ENCODE measurements at regions not wholly inside any gene's neighbourhood (a gene's known extent, or its start where the extent isn't known, plus 50 kb on each side); places are given as distances from the start of the nearest gene placed in this dataset.

- H3K4me3 ChIP-seq = no peak overlapping the region
- intact Hi-C loops (cut with DNase I, micrococcal nuclease) = no loop called here
- TF ChIP-seq, protein P1, sequence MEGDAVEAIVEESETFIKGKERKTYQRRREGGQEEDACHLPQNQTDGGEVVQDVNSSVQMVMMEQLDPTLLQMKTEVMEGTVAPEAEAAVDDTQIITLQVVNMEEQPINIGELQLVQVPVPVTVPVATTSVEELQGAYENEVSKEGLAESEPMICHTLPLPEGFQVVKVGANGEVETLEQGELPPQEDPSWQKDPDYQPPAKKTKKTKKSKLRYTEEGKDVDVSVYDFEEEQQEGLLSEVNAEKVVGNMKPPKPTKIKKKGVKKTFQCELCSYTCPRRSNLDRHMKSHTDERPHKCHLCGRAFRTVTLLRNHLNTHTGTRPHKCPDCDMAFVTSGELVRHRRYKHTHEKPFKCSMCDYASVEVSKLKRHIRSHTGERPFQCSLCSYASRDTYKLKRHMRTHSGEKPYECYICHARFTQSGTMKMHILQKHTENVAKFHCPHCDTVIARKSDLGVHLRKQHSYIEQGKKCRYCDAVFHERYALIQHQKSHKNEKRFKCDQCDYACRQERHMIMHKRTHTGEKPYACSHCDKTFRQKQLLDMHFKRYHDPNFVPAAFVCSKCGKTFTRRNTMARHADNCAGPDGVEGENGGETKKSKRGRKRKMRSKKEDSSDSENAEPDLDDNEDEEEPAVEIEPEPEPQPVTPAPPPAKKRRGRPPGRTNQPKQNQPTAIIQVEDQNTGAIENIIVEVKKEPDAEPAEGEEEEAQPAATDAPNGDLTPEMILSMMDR (IDR thresholded peaks at IDR 0.05) = no peak
- DNase-seq (peak in 1 of 3 donors; percentile 5), ATAC-seq (no peak)
- no peaks in the 10 kb centered on the region for H3K4me1 ChIP-seq (ENCODE audit: low read depth)
- no peaks in the 10 kb centered on the region for H3K36me3 ChIP-seq (ENCODE audit: low read depth)
- H3K9me3 ChIP-seq = no peaks in the 10 kb centered on the region
These were observed 325.8 kb upstream of the POU3F3 start for GRCh38 chr2:104528101-104528500.

DNA sequence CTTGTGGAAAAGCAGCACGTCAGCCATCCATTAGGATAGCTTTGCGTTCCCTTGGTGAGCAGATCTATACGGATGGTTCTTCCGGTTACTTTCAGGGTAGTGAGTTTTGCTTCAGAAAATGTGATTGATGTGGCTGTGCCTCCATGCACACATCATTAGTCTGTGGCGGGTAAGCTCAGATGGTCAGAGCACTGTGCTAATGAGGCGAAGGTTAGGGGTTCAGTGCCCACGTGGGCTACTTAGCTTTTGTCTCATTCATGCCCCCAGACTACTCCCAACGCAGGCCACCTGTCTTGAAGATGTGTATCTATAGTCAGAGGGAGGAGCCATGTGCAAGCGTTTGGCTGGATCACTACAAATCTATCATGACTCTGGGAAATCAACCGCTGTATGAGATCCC, 322.8 kb upstream of the POU3F3 start:
- Histone ChIP-seq H3K4me1 (ENCODE audit: low read depth) (no peaks in the 10 kb centered on the region), H3K4me3 (no peak overlapping the region), H3K9me3 (no peaks in the 10 kb centered on the region), H3K36me3 (ENCODE audit: low read depth) (no peaks in the 10 kb centered on the region)
- TF ChIP-seq, protein P1 (IDR thresholded peaks at IDR 0.05) = no peak
- intact Hi-C loops (cut with DNase I, micrococcal nuclease) = no loop called here
- ATAC-seq (no peak), DNase-seq (no peak)

- H3K36me3 ChIP-seq (ENCODE audit: low read depth) = no peaks in the 10 kb centered on the region
- TF ChIP-seq, protein P1 (IDR thresholded peaks at IDR 0.05) = no peak
- no peaks in the 10 kb centered on the region for H3K4me1 ChIP-seq (ENCODE audit: low read depth)
- no peak for ATAC-seq
- no peak for DNase-seq
- intact Hi-C loops (cut with DNase I, micrococcal nuclease) = no loop called here
- H3K4me3 ChIP-seq = no peak overlapping the region
- H3K9me3 ChIP-seq = no peaks in the 10 kb centered on the region
These were observed 316.8 kb upstream of the POU3F3 start for GRCh38 chr2:104537116-104537515.

DNA sequence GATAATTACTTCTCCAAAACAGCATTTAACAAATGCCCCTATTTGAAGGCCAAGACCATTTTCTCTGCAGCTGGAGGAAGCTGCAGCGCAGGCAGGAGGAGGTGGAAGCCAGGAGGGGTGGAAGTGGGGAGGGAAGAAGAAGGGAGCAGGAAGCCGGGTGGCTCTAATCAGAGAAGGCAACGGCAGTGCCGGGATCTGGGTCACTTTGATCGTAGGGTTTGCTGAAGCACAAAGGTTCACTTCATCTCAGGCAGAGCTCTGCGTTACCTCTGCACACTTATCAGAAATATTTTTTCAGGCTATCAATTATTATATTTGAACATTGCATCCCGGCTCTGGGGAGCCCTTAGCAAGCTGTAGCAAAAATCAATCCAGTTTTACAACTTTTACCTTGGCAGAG, 315.8 kb upstream of the POU3F3 start:
- intact Hi-C loops (cut with DNase I, micrococcal nuclease) = no loop called here
- Histone ChIP-seq H3K4me1 (ENCODE audit: low read depth) (no peaks in the 10 kb centered on the region), H3K4me3 (no peak overlapping the region), H3K9me3 (no peaks in the 10 kb centered on the region), H3K36me3 (ENCODE audit: low read depth) (no peaks in the 10 kb centered on the region)
- DNase-seq (peak in 1 of 3 donors; percentile 17), ATAC-seq (no peak)
- TF ChIP-seq, protein P1 (IDR thresholded peaks at IDR 0.05) = no peak

- H3K9me3 ChIP-seq = no peaks in the 10 kb centered on the region
- H3K4me3 ChIP-seq = no peak overlapping the region
- TF ChIP-seq, protein P1 (IDR thresholded peaks at IDR 0.05) = no peak
- H3K36me3 ChIP-seq (ENCODE audit: low read depth) = no peaks in the 10 kb centered on the region
- no peaks in the 10 kb centered on the region for H3K4me1 ChIP-seq (ENCODE audit: low read depth)
- no peak for DNase-seq
- intact Hi-C loops (cut with DNase I, micrococcal nuclease) = no loop called here
- no peak for ATAC-seq
These were observed 314.3 kb upstream of the POU3F3 start for GRCh38 chr2:104539649-104540048.

- H3K4me1 ChIP-seq (ENCODE audit: low read depth) = no peaks in the 10 kb centered on the region
- DNase-seq (no peak), ATAC-seq (no peak)
- TF ChIP-seq, protein P1 (IDR thresholded peaks at IDR 0.05) = no peak
- intact Hi-C loops (cut with DNase I, micrococcal nuclease) = no loop called here
- H3K4me3 ChIP-seq = no peak overlapping the region
- H3K9me3 ChIP-seq = no peaks in the 10 kb centered on the region
- H3K36me3 ChIP-seq (ENCODE audit: low read depth) = no peaks in the 10 kb centered on the region
These were observed 308.9 kb upstream of the POU3F3 start for GRCh38 chr2:104545055-104545454.

All from mucosa of descending colon (tissue), 3 donors.